Kidney (tissue), 13 donors: ENCODE measurements at regions not wholly inside any gene's neighbourhood (a gene's known extent, or its start where the extent isn't known, plus 50 kb on each side); places are given as distances from the start of the nearest gene placed in this dataset.

Experiments used
- DNase-seq, 5 donors: peaks; one replicate each; pipeline ENCODE4 v3.0.0-alpha.2; 2013 to 2020
- FAIRE-seq: peaks from 2 replicates; lab custom pipeline; 2012; peaks lifted over from hg19 to GRCh38; lab: Jason Lieb, UNC
- H3K27ac ChIP-seq, 2 donors: one replicate each; pipeline ENCODE4 v1.7.0; 2013; ENCODE audit warnings: low read depth in 2 of 2, low read length in 2 of 2, inconsistent platforms in 1 of 2
- H3K27me3 ChIP-seq: one replicate; pipeline ENCODE4 v1.7.1; 2013; ENCODE audit warnings: low read length, inconsistent platforms; ENCODE audit not compliant: control insufficient read depth, insufficient read depth
- H3K36me3 ChIP-seq, 3 donors: one replicate each; pipeline versions ENCODE4 v1.7.0 to v1.7.1; 2013; ENCODE audit warnings: low read length in 3 of 3, control low read depth in 1 of 3, inconsistent platforms in 1 of 3; ENCODE audit not compliant: insufficient read depth in 3 of 3, control insufficient read depth in 2 of 3
- H3K4me1 ChIP-seq, 3 donors: one replicate each; pipeline versions ENCODE4 v1.7.0 to v1.7.1; 2013; ENCODE audit warnings: low read length in 3 of 3, inconsistent platforms in 1 of 3, low read depth in 1 of 3; ENCODE audit not compliant: control insufficient read depth in 2 of 3, insufficient read depth in 2 of 3
- H3K4me3 ChIP-seq, 3 donors: one replicate each; pipeline versions ENCODE4 v1.7.0 to v1.8.1; 2013; ENCODE audit warnings: low read length in 3 of 3, control low read depth in 1 of 3, inconsistent platforms in 1 of 3
- H3K9ac ChIP-seq, 3 donors: one replicate each; pipeline versions ENCODE4 v1.7.0 to v1.7.1; 2013; ENCODE audit warnings: low read length in 3 of 3, control low read depth in 1 of 3, inconsistent platforms in 1 of 3
- H3K9me3 ChIP-seq, 3 donors: one replicate each; pipeline versions ENCODE4 v1.7.0 to v1.7.1; 2013; ENCODE audit warnings: low read length in 3 of 3, control low read depth in 1 of 3, inconsistent platforms in 1 of 3; ENCODE audit not compliant: control insufficient read depth in 2 of 3, insufficient read depth in 1 of 3
- intact Hi-C: fragments of 100-400 bp; cut with DNase I; formaldehyde crosslinking; loops from one replicate; pipeline ENCODE4 v1.11.1; 2022
- TF ChIP-seq, protein P1 (sequence below): IDR thresholded peaks from 3 replicates; pipeline ENCODE4 v1.5.1; 2012; ENCODE audit warnings: mild to moderate bottlenecking, moderate library complexity, borderline replicate concordance; ENCODE audit not compliant: insufficient read depth; ENCODE audit errors: extremely low read depth
- donor health status: control.
- donor health status: control.
- donor health status: control.
- donor health status: control.
- donor health status: control.
- donor health status: DM: yes; HTN: yes; CAD: no.
- donor health status: Normal renal cell carcinoma (clear cell type).

DNA sequence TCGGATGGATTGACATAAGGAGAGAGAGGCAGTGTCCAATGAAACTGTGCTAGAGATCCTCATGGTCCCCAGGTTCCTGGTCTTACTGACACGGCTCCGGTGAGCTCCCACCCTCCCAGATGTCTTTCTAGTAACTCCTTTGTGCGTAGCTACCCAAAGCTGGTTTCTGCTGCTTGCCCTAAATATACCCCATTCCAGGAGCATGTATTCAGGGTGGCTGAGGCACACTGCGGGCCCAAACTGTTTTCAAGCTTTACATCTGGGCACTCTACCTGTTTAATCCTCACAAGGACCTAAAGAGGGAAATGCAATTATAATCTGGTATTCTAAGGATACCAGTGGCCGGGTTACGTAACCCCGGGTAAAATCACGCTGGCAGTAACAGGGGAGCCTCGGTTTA, 161.2 kb upstream of the NSMCE3 start:
- DNase-seq (no peak), FAIRE-seq (no peak)
- Histone ChIP-seq H3K4me3 (no peak overlapping the region), H3K27me3 (no peaks in the 10 kb centered on the region), H3K9me3 (no peaks in the 10 kb centered on the region), H3K4me1 (no peaks in the 10 kb centered on the region), H3K27ac (no peak overlapping the region), H3K36me3 (no peaks in the 10 kb centered on the region), H3K9ac (no peak overlapping the region)
- intact Hi-C loops: no loop called here
- TF ChIP-seq, protein P1, sequence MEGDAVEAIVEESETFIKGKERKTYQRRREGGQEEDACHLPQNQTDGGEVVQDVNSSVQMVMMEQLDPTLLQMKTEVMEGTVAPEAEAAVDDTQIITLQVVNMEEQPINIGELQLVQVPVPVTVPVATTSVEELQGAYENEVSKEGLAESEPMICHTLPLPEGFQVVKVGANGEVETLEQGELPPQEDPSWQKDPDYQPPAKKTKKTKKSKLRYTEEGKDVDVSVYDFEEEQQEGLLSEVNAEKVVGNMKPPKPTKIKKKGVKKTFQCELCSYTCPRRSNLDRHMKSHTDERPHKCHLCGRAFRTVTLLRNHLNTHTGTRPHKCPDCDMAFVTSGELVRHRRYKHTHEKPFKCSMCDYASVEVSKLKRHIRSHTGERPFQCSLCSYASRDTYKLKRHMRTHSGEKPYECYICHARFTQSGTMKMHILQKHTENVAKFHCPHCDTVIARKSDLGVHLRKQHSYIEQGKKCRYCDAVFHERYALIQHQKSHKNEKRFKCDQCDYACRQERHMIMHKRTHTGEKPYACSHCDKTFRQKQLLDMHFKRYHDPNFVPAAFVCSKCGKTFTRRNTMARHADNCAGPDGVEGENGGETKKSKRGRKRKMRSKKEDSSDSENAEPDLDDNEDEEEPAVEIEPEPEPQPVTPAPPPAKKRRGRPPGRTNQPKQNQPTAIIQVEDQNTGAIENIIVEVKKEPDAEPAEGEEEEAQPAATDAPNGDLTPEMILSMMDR: no peak

DNA sequence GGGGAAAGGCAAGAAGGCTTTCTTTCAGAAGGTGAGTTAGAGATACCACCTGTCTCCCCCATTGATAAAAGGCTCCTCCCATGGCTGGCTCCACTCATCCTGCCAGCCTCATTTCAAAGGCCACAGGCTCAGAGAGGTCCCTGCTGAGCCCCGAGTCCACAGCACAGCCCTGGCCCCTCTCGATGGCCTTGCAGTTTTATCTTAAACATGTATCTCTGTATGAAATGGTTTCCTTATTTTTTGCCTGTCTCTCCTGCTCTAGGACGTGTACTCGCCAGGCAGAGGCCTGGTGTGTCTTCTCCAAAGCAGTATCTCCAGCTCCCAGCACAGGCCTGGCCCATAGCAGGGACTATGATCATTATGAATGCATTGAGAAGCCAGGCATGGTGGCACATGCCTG, 160.5 kb upstream of the NSMCE3 start:
- H3K27me3 ChIP-seq: no peaks in the 10 kb centered on the region
- H3K9me3 ChIP-seq: no peaks in the 10 kb centered on the region
- no peak overlapping the region for H3K9ac ChIP-seq
- no peak overlapping the region for H3K4me3 ChIP-seq
- H3K36me3 ChIP-seq: no peaks in the 10 kb centered on the region
- no peak overlapping the region for H3K27ac ChIP-seq
- no peak for FAIRE-seq
- no peaks in the 10 kb centered on the region for H3K4me1 ChIP-seq
- intact Hi-C loops: no loop called here
- TF ChIP-seq, protein P1: no peak
- DNase-seq: no peak

DNA sequence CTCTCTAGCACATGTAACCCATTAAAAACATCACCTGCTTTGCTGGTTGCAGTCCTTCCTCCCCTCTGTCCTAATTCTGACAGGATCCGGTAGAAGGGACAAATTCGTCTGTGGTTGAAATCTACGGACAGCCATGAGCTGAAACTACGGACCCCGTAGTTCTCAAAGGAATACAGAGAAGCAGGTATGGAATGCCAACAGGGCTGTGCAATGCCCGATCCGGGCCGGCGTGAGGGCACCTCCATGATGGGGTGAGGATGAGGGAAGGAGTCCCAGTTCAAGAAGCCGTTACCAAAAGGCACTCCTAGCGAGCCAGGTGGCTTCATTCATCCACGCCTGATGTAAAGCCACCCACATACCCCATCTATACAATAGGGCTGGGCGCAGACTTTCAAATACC, 160.0 kb upstream of the NSMCE3 start:
- intact Hi-C loops: no loop called here
- no peaks in the 10 kb centered on the region for H3K27me3 ChIP-seq
- TF ChIP-seq, protein P1: no peak
- no peak overlapping the region for H3K4me3 ChIP-seq
- no peaks in the 10 kb centered on the region for H3K9me3 ChIP-seq
- H3K4me1 ChIP-seq: no peaks in the 10 kb centered on the region
- DNase-seq (no peak), FAIRE-seq (no peak)
- no peak overlapping the region for H3K27ac ChIP-seq
- no peaks in the 10 kb centered on the region for H3K36me3 ChIP-seq
- no peak overlapping the region for H3K9ac ChIP-seq

DNA sequence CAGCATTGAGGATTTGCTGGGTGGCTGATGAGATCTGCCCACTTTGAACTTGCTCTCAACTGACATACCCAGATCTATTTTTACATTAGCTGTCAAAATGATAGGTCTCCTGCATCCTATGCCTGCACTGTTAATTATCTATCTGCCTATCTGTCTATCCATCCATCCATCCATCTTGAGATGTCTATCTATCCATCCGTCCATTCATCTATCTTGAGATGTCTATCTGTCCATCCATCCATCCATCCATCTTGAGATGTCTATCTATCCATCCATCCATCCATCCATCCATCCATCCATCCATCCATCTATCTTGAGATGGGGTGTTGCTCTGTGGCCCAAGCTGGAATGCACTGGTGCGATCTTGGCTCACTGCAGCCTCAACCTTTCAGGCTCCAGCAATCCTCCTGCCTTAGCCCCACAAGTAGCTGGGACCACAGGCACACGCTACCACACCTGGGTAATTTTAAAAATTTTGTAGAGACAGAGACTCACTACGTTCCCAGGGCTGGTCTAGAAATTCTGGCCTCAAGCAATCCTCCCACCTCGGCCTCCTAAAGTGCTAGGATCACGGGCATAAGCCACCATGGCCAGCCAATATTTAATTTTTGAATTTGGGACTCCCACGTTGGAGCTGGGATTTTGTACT, 159.4 kb upstream of the NSMCE3 start:
- Histone ChIP-seq H3K27ac (no peak overlapping the region), H3K4me1 (no peaks in the 10 kb centered on the region), H3K9ac (no peak overlapping the region), H3K27me3 (no peaks in the 10 kb centered on the region), H3K9me3 (no peaks in the 10 kb centered on the region), H3K36me3 (no peaks in the 10 kb centered on the region), H3K4me3 (no peak overlapping the region)
- TF ChIP-seq, protein P1: no peak
- intact Hi-C loops: no loop called here
- DNase-seq (no peak), FAIRE-seq (no peak)
